ENCODE measurements at regions not wholly inside any gene's neighbourhood (a gene's known extent, or its start where the extent isn't known, plus 50 kb on each side); places are given as distances from the start of the nearest gene placed in this dataset.

GRCh38 chr1:181396811-181397210 is 86.5 kb upstream of the CACNA1E start:
- no TSS peak for BruUV-seq (replicated peaks)

More at GRCh38 chr1:181396811-181397210, 86.5 kb upstream of the CACNA1E start:
- DNase-seq (ENCODE audit: low read depth, low spot score) (no peak), ATAC-seq (no peak)
- Histone ChIP-seq H3K4me3 (replicated peaks in 1 of 2; ENCODE audit: low read depth in 1 of 2, low read length in 2 of 2) (no peak overlapping the region), H3K9me2 (ENCODE audit: insufficient read depth) (no peaks in the 10 kb centered on the region), H3K27ac (ENCODE audit: low read depth, low read length) (no peak overlapping the region), H4K20me1 (ENCODE audit: insufficient read depth) (no peaks in the 10 kb centered on the region), H3K79me2 (ENCODE audit: insufficient read depth, low read length) (no peaks in the 10 kb centered on the region), H3K9ac (ENCODE audit: low read length) (no peak overlapping the region), H3K36me3 (ENCODE audit: control insufficient read depth in 1 of 2, insufficient read depth in 2 of 2, low read length in 2 of 2) (no peaks in the 10 kb centered on the region), H3K4me1 (ENCODE audit: control insufficient read depth in 1 of 2, insufficient read depth in 2 of 2, low read length in 2 of 2) (no peaks in the 10 kb centered on the region), H3K9me3 (ENCODE audit: control insufficient read depth in 1 of 2, insufficient read depth in 1 of 2, low read depth in 1 of 2, low read length in 2 of 2) (no peaks in the 10 kb centered on the region), H3K27me3 (ENCODE audit: insufficient read depth, low read length) (no peaks in the 10 kb centered on the region; the same call in none of the 2 replicates), H3K4me2 (ENCODE audit: low read length) (no peak overlapping the region), H2AFZ (ENCODE audit: low read depth, low read length, poor library complexity, severe bottlenecking) (no peak overlapping the region)
- ChIA-PET POLR2A (no interaction called here), RAD21 (ENCODE audit: low non-redundant PET in 1 of 2, low total read pairs in 2 of 2, uncharacterized antibody in 2 of 2, unreplicated experiment in 2 of 2) (no interaction called here), CTCF (no interaction called here)
- intact Hi-C loops (cut with micrococcal nuclease), result no loop called here
- TF ChIP-seq ELF1 (IDR thresholded peaks at IDR 0.05; ENCODE audit: borderline replicate concordance, low read depth) (no peak), CTCF (IDR thresholded peaks at IDR 0.05 in 2 of 3, conservative IDR thresholded peaks at IDR 0.05 in 1 of 3; ENCODE audit: borderline replicate concordance in 1 of 3, insufficient read depth in 1 of 3, low read depth in 2 of 3, low read length in 2 of 3) (no peak), REST (IDR thresholded peaks at IDR 0.05; ENCODE audit: low read depth) (no peak), ZFX (IDR thresholded peaks at IDR 0.05) (no peak), ZBTB33 (IDR thresholded peaks at IDR 0.05; ENCODE audit: extremely low read depth, insufficient replicate concordance, low read length) (no peak), CBX3 (IDR thresholded peaks at IDR 0.05; ENCODE audit: low read depth) (no peak), ZNF274 (IDR thresholded peaks at IDR 0.05; ENCODE audit: low read depth, low read length) (no peak), TCF7L2 (IDR thresholded peaks at IDR 0.05; ENCODE audit: borderline replicate concordance, extremely low read depth, insufficient read depth, insufficient read length) (no peak), ATF3 (IDR thresholded peaks at IDR 0.05) (no peak), EGR1 (IDR thresholded peaks at IDR 0.05; ENCODE audit: low read depth) (no peak), FOSL1 (IDR thresholded peaks at IDR 0.05; ENCODE audit: low read depth) (no peak), POLR2A (IDR thresholded peaks at IDR 0.05; ENCODE audit: borderline replicate concordance, extremely low read depth, insufficient read depth, insufficient read length) (no peak), EZH2 (IDR thresholded peaks at IDR 0.05) (no peak), SIN3A (IDR thresholded peaks at IDR 0.05; ENCODE audit: low read depth) (no peak), POLR2AphosphoS5 (IDR thresholded peaks at IDR 0.05; ENCODE audit: low read depth, low read length) (no peak), YY1 (IDR thresholded peaks at IDR 0.05; ENCODE audit: extremely low read depth, insufficient replicate concordance, low read depth, low read length) (no peak), EZH2phosphoT487 (IDR thresholded peaks at IDR 0.05; ENCODE audit: borderline replicate concordance) (no peak), SRF (IDR thresholded peaks at IDR 0.05; ENCODE audit: low read depth) (no peak), MAX (IDR thresholded peaks at IDR 0.05) (no peak)
